ENCODE measurements at regions not wholly inside any gene's neighbourhood (a gene's known extent, or its start where the extent isn't known, plus 50 kb on each side); places are given as distances from the start of the nearest gene placed in this dataset.
"Not testable (repeated sequence)": the region's sequence is repeated elsewhere in the genome, so short reads cannot be mapped to it uniquely, and the experiment has no call there.

GRCh38 chr6:167230288-167230687 lies 60.8 kb upstream of the UNC93A start:
- DNase-seq: no peak

- DNase-seq: no peak
Measured at GRCh38 chr6:167232356-167232755, 58.8 kb upstream of the UNC93A start.

GRCh38 chr6:167233490-167233889 lies 57.6 kb upstream of the UNC93A start:
- DNase-seq: no peak

- DNase-seq: not testable (repeated sequence)
Measured at GRCh38 chr6:167234576-167234975, 56.5 kb upstream of the UNC93A start.

GRCh38 chr6:167235005-167235404 lies 56.1 kb upstream of the UNC93A start:
- no peak for DNase-seq

- no peak for DNase-seq
Measured at GRCh38 chr6:167235421-167236238, 55.5 kb upstream of the UNC93A start.

GRCh38 chr6:167236239-167236571 lies 54.9 kb upstream of the UNC93A start:
- peak; percentile 9 for DNase-seq

GRCh38 chr6:167237438-167238145 lies 53.5 kb upstream of the UNC93A start:
- no peak for DNase-seq

- DNase-seq: no peak
Measured at GRCh38 chr6:167238146-167238693, 52.9 kb upstream of the UNC93A start.

GRCh38 chr6:167238694-167239467 lies 52.2 kb upstream of the UNC93A start:
- DNase-seq: no peak

- not testable (repeated sequence) for DNase-seq
Measured at GRCh38 chr6:167239470-167239869, 51.6 kb upstream of the UNC93A start.

- DNase-seq: no peak
Measured at GRCh38 chr6:167240034-167240541, 51.0 kb upstream of the UNC93A start.
